ENCODE measurements at regions not wholly inside any gene's neighbourhood (a gene's known extent, or its start where the extent isn't known, plus 50 kb on each side); places are given as distances from the start of the nearest gene placed in this dataset.

DNA sequence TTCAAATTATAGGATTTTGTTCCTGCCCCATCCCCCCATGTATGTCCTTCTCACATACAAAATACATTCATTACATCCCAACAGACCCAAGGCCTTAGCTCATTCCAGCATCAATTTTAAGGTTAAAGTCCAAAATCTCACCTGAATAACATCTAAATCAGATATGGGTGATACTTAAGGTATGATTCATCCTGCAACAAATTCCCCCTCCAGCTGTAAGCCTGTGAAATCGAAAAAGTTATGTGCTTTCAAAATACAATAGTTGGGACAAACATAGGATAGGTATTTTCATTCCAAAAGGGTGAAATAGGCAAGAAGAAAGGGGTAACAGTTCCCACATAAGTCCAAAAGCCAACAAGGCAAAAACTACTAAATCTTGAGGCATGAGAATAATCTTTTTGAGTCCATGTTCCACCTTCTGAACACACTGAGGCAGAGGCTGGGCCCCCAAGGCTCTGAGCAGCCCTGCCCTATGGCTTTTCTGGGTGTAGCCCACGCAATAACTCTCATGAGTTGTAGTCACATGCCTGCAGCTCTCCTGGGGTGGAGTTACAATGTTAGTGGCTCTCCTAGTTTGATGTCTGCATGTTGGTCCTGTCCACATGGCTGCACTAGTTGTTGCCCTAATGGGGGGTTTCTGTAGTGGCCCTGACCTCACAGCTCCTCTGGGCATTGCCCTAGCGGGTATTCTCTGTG is 243.9 kb upstream of the SMARCA2 start:
- no peak for DNase-seq (ENCODE audit: low read depth in 1 of 2, low spot score in 1 of 2)
- TF ChIP-seq, protein P1, sequence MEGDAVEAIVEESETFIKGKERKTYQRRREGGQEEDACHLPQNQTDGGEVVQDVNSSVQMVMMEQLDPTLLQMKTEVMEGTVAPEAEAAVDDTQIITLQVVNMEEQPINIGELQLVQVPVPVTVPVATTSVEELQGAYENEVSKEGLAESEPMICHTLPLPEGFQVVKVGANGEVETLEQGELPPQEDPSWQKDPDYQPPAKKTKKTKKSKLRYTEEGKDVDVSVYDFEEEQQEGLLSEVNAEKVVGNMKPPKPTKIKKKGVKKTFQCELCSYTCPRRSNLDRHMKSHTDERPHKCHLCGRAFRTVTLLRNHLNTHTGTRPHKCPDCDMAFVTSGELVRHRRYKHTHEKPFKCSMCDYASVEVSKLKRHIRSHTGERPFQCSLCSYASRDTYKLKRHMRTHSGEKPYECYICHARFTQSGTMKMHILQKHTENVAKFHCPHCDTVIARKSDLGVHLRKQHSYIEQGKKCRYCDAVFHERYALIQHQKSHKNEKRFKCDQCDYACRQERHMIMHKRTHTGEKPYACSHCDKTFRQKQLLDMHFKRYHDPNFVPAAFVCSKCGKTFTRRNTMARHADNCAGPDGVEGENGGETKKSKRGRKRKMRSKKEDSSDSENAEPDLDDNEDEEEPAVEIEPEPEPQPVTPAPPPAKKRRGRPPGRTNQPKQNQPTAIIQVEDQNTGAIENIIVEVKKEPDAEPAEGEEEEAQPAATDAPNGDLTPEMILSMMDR (IDR thresholded peaks at IDR 0.05; ENCODE audit: low read depth, low read length) = no peak
- H3K4me3 ChIP-seq = no peak overlapping the region

DNA sequence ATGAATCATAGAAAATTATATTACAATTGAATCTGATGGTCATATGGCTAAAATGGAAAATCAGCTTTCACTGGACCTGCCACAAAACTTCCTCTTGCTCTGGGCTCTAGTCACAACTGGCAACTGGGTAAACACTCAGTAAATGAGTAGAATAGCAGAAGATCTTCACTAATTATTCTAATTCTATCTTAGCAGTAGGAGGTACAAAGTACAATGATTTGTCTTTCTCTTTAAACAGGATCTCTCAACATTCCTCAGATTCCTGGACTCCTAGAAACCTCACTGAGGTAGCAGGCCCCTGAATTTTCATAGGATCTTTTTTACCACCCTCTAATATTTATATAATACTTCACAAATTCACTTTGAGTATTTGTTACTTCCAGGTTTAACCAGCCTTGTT is 239.9 kb upstream of the SMARCA2 start:
- Histone ChIP-seq H3K27me3 (no peaks in the 10 kb centered on the region), H3K4me3 (no peak overlapping the region), H3K4me1 (ENCODE audit: low read depth) (no peaks in the 10 kb centered on the region), H3K36me3 (no peaks in the 10 kb centered on the region), H3K9me3 (ENCODE audit: low read depth) (no peaks in the 10 kb centered on the region), H3K27ac (no peak overlapping the region)
- no peak for DNase-seq (ENCODE audit: low read depth in 1 of 2, low spot score in 1 of 2)
- TF ChIP-seq, protein P1 (IDR thresholded peaks at IDR 0.05; ENCODE audit: low read depth, low read length) = no peak

More for the DNA sequence above, 243.9 kb upstream of the SMARCA2 start:
- no peak overlapping the region for H3K27ac ChIP-seq
- no peaks in the 10 kb centered on the region for H3K27me3 ChIP-seq
- H3K4me1 ChIP-seq (ENCODE audit: low read depth) = no peaks in the 10 kb centered on the region
- H3K9me3 ChIP-seq (ENCODE audit: low read depth) = no peaks in the 10 kb centered on the region
- H3K36me3 ChIP-seq = no peaks in the 10 kb centered on the region

DNA sequence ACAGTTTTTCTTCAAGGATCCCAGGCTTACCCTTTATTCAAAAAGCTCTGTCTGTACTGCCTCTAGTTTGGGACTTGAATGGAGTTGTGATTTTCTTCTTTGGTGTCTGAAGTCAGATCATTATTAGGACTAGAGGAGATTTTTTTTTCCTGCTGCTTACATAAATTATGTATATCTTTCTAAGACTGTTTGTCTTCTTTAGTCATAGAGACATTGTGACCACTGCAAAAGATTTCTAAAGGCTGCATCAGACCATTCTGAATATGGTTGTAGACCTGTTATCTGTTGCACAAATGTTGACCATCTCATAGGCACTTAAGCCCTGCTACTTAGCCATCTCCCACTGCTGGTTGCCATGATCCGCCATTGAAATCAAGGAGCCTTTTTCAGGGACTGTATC is 238.5 kb upstream of the SMARCA2 start:
- Histone ChIP-seq H3K9me3 (ENCODE audit: low read depth) (no peaks in the 10 kb centered on the region), H3K36me3 (no peaks in the 10 kb centered on the region), H3K27me3 (no peaks in the 10 kb centered on the region), H3K4me3 (no peak overlapping the region), H3K27ac (no peak overlapping the region), H3K4me1 (ENCODE audit: low read depth) (no peaks in the 10 kb centered on the region)
- TF ChIP-seq, protein P1 (IDR thresholded peaks at IDR 0.05; ENCODE audit: low read depth, low read length) = no peak
- no peak for DNase-seq (ENCODE audit: low read depth in 1 of 2, low spot score in 1 of 2)

DNA sequence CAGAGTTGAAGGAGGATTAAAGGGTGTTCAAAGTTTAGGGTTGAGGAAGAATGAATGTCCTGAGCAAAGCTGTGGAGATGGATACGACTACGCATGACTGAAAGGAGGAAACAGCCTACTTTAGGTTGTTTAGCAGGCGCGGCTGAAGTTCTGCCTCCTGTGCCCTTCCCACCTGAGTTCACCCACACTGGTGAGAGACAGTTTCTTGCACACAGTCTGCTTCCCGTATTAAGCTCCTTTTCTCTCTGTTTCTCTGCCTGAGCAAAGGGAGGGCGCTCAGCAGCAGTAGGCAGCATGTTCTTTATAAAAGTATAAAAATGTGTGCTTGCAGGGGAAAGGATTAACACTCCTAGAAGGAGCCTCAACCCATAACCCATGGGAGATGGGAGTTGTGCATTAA is 224.0 kb upstream of the SMARCA2 start:
- Histone ChIP-seq H3K27me3 (no peaks in the 10 kb centered on the region), H3K36me3 (no peaks in the 10 kb centered on the region), H3K27ac (no peak overlapping the region), H3K9me3 (ENCODE audit: low read depth) (no peaks in the 10 kb centered on the region), H3K4me3 (no peak overlapping the region), H3K4me1 (ENCODE audit: low read depth) (no peaks in the 10 kb centered on the region)
- DNase-seq (ENCODE audit: low read depth in 1 of 2, low spot score in 1 of 2) = no peak
- TF ChIP-seq, protein P1 (IDR thresholded peaks at IDR 0.05; ENCODE audit: low read depth, low read length) = no peak

DNA sequence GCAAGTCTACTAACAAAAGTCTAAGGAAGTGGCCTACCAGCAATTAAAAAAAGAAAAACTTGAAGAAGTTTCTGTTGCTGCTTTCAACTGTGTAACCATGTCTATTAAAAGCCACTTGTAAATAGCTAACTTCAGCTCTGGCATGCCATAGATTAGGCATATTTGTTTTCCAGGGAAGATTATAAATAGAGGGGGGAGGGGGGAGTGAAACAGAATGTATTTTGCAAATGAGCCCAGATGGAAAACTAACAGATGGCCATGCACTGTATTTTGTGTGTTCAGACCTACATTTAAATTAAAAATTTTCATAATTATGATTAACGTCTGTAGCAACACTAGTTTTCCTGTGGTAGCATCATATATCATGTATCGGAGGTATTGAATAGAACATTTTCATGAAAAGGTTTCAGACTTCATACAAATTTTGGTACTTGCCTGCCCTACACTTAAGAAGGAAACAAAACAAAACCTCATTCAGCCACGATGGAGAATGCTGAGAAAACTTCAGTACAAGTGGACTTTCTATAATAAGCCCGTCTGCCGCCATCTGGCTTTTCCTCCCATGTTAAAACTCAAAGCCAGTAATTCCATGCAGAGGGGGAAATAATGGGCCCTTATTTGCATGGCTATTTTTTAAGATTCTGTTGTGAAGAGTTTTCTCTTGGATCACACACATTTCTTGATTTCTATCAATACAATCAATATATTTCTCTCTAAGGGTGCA is 220.4 kb upstream of the SMARCA2 start:
- TF ChIP-seq, protein P1 (IDR thresholded peaks at IDR 0.05; ENCODE audit: low read depth, low read length) = no peak
- no peak overlapping the region for H3K4me3 ChIP-seq
- H3K9me3 ChIP-seq (ENCODE audit: low read depth) = no peaks in the 10 kb centered on the region
- no peaks in the 10 kb centered on the region for H3K4me1 ChIP-seq (ENCODE audit: low read depth)
- H3K36me3 ChIP-seq = no peaks in the 10 kb centered on the region
- H3K27ac ChIP-seq = no peak overlapping the region
- no peak for DNase-seq (ENCODE audit: low read depth in 1 of 2, low spot score in 1 of 2)
- no peaks in the 10 kb centered on the region for H3K27me3 ChIP-seq
